SK-N-SH treated with all-trans-retinoic acid at 6 μM for 48 hours (cell line): ENCODE measurements at regions not wholly inside any gene's neighbourhood (a gene's known extent, or its start where the extent isn't known, plus 50 kb on each side); places are given as distances from the start of the nearest gene placed in this dataset.
"Not testable (repeated sequence)": the region's sequence is repeated elsewhere in the genome, so short reads cannot be mapped to it uniquely, and the experiment has no call there.

Source experiments
- ATAC-seq: fragments of 200-7000 bp; cut with Tn5 transposase; 3 replicates; pipeline ENCODE4 v1.9.1; 2020; ENCODE audit warnings: mild to moderate bottlenecking, moderate library complexity
- ARNTL ChIP-seq: fragments of 450-650 bp; formaldehyde crosslinking; IDR thresholded peaks from 2 replicates; pipeline ENCODE4 v1.5.0; 2020; ENCODE audit warnings: low read depth, mild to moderate bottlenecking, moderate library complexity, borderline replicate concordance
- BACH2 ChIP-seq: fragments of 250-450 bp; sonication (Bioruptor Pico); IDR thresholded peaks from 2 replicates; pipeline ENCODE4 v1.9.0; 2021; ENCODE audit warnings: mild to moderate bottlenecking, borderline replicate concordance
- CSDC2 ChIP-seq: fragments of 250-450 bp; sonication (Bioruptor Pico); IDR thresholded peaks from 2 replicates; pipeline ENCODE4 v1.5.0; 2020; ENCODE audit warnings: mild to moderate bottlenecking, moderate library complexity
- CSRNP3 ChIP-seq: fragments of 250-450 bp; sonication (Bioruptor Pico); IDR thresholded peaks from 2 replicates; pipeline ENCODE4 v1.5.1; 2021; ENCODE audit warnings: mild to moderate bottlenecking, moderate library complexity
- ESRRG ChIP-seq: fragments of 250-450 bp; sonication (Bioruptor Pico); IDR thresholded peaks from 2 replicates; pipeline ENCODE4 v1.6.1; 2021; ENCODE audit warnings: mild to moderate bottlenecking
- GLIS3 ChIP-seq: fragments of 250-450 bp; sonication (Bioruptor Pico); IDR thresholded peaks from 2 replicates; pipeline ENCODE4 v1.5.0; 2020; ENCODE audit warnings: mild to moderate bottlenecking, moderate library complexity
- ISL1 ChIP-seq: fragments of 250-450 bp; sonication (Bioruptor Pico); IDR thresholded peaks from 2 replicates; pipeline ENCODE4 v2.1.2; 2022; ENCODE audit warnings: mild to moderate bottlenecking, moderate library complexity
- PPARA ChIP-seq: fragments of 250-450 bp; sonication (Bioruptor Pico); IDR thresholded peaks from 2 replicates; pipeline ENCODE4 v1.5.0; 2020; ENCODE audit warnings: mild to moderate bottlenecking, borderline replicate concordance
- RARB ChIP-seq: fragments of 250-450 bp; sonication (Bioruptor Pico); IDR thresholded peaks from 2 replicates; pipeline ENCODE4 v1.8.0; 2021; ENCODE audit warnings: mild to moderate bottlenecking, moderate library complexity
- SNAI2 ChIP-seq: fragments of 250-450 bp; sonication (Bioruptor Pico); IDR thresholded peaks from 2 replicates; pipeline ENCODE4 v1.5.0; 2020; ENCODE audit warnings: mild to moderate bottlenecking, moderate library complexity
- TCF4 ChIP-seq: fragments of 250-450 bp; sonication (Bioruptor Pico); IDR thresholded peaks from 2 replicates; pipeline ENCODE4 v1.8.0; 2021; ENCODE audit warnings: mild to moderate bottlenecking, moderate library complexity, borderline replicate concordance
- TOX ChIP-seq: fragments of 250-450 bp; sonication (Bioruptor Pico); IDR thresholded peaks from 2 replicates; pipeline ENCODE4 v1.8.0; 2021; ENCODE audit warnings: mild to moderate bottlenecking, moderate library complexity, borderline replicate concordance
- ZFP3 ChIP-seq: fragments of 250-450 bp; sonication (Bioruptor Pico); IDR thresholded peaks from 2 replicates; pipeline ENCODE4 v1.5.0; 2020; ENCODE audit warnings: mild to moderate bottlenecking, moderate library complexity
- ZFP30 ChIP-seq: fragments of 450-650 bp; formaldehyde crosslinking; IDR thresholded peaks from 2 replicates; pipeline ENCODE4 v1.5.0; 2022; ENCODE audit warnings: mild to moderate bottlenecking, moderate library complexity
- ZNF565 ChIP-seq: fragments of 450-650 bp; formaldehyde crosslinking; conservative IDR thresholded peaks from 2 replicates; pipeline ENCODE4 v1.5.0; 2020; ENCODE audit warnings: low read depth, mild to moderate bottlenecking, moderate library complexity
- ZNF70 ChIP-seq: fragments of 450-650 bp; formaldehyde crosslinking; IDR thresholded peaks from 2 replicates; pipeline ENCODE4 v1.5.0; 2020; ENCODE audit warnings: mild to moderate bottlenecking, moderate library complexity
- ZNF8 ChIP-seq: fragments of 450-650 bp; formaldehyde crosslinking; IDR thresholded peaks from 2 replicates; pipeline ENCODE4 v1.5.0; 2020; ENCODE audit warnings: mild to moderate bottlenecking, moderate library complexity
- TF ChIP-seq, protein P1 (sequence below): fragments of 250-450 bp; sonication (Bioruptor Pico); IDR thresholded peaks from 2 replicates; pipeline ENCODE4 v1.5.1; 2020; ENCODE audit warnings: low read depth, mild to moderate bottlenecking, moderate library complexity
- TF ChIP-seq, protein P2 (sequence below): fragments of 250-450 bp; sonication (Bioruptor Pico); IDR thresholded peaks from 2 replicates; pipeline ENCODE4 v1.8.0; 2020; ENCODE audit warnings: mild to moderate bottlenecking, moderate library complexity, borderline replicate concordance
- TF ChIP-seq, protein P3 (sequence below): fragments of 250-450 bp; sonication (Bioruptor Pico); IDR thresholded peaks from 2 replicates; pipeline ENCODE4 v1.8.0; 2021; ENCODE audit warnings: low read depth, mild to moderate bottlenecking, moderate library complexity, borderline replicate concordance

DNA sequence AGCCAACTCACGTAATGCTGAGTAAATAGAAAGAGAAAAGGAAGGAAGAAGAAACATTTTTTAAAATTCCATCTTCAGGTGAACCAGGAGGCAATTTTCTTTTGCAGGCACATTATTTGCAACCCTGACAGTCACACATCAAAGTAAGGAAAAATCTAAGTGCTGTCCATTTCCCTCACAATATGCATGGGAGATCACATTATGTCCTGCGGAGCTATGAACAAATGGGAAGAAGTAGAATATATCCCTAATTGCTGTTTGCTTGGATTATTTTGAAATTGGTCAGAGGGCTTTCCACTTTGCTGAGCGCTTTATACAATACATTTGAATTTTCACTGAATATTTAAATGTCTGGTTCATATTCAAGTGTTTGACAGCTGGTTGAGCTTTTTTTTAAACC, 133.8 kb upstream of the API5 start (continued):
- TF ChIP-seq, protein P1, sequence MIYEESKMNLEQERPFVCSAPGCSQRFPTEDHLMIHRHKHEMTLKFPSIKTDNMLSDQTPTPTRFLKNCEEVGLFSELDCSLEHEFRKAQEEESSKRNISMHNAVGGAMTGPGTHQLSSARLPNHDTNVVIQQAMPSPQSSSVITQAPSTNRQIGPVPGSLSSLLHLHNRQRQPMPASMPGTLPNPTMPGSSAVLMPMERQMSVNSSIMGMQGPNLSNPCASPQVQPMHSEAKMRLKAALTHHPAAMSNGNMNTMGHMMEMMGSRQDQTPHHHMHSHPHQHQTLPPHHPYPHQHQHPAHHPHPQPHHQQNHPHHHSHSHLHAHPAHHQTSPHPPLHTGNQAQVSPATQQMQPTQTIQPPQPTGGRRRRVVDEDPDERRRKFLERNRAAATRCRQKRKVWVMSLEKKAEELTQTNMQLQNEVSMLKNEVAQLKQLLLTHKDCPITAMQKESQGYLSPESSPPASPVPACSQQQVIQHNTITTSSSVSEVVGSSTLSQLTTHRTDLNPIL (CRISPR knock-in tag), result no peak
- TF ChIP-seq, protein P2, sequence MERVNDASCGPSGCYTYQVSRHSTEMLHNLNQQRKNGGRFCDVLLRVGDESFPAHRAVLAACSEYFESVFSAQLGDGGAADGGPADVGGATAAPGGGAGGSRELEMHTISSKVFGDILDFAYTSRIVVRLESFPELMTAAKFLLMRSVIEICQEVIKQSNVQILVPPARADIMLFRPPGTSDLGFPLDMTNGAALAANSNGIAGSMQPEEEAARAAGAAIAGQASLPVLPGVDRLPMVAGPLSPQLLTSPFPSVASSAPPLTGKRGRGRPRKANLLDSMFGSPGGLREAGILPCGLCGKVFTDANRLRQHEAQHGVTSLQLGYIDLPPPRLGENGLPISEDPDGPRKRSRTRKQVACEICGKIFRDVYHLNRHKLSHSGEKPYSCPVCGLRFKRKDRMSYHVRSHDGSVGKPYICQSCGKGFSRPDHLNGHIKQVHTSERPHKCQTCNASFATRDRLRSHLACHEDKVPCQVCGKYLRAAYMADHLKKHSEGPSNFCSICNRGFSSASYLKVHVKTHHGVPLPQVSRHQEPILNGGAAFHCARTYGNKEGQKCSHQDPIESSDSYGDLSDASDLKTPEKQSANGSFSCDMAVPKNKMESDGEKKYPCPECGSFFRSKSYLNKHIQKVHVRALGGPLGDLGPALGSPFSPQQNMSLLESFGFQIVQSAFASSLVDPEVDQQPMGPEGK (CRISPR knock-in tag), result no peak
- TF ChIP-seq CSRNP3 (CRISPR knock-in tag) (no peak), ZNF8 (CRISPR knock-in tag) (no peak), ZNF70 (CRISPR knock-in tag) (no peak)

DNA sequence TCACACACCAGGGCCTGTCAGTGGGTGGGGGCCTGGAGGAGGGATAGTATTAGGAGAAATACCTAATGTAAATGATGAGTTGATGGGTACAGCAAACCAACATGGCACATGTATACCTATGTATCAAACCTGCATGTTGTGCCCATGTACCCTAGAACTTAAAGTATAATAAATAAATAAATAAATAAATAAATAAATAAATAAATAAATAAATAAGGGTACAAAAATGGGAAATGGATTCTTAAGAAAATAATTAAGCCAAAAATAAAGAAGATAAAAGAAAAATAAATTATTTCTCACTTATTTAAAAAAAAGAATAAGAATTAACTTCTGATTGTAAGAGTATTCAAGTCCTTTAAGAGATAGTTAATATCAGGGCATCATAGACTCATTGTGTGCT, 117.3 kb upstream of the API5 start:
- ATAC-seq, result not testable (repeated sequence)

DNA sequence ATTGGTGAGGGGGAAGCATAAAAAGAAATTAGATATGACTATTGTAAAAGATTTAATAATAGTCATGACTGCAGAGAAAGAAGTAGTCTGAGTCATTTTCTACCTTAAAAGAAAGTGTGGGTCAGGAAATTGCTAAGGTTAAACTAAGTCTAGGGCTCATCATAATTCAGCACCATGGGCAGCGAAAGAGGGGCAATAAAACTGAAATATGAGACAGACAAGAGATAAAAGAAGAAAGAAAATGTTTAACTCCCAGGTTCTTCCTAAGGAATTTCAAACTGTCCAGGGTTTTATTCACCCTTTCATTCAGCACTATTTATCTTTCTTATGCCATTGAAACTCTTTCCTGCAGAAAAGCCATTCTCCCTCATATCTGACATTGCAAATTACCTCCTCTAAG, 114.4 kb upstream of the API5 start:
- no peak for ATAC-seq
- TF ChIP-seq ZFP30 (CRISPR knock-in tag) (no peak), RARB (CRISPR knock-in tag) (no peak), CSDC2 (CRISPR knock-in tag) (no peak), ZNF565 (CRISPR knock-in tag) (no peak), ZNF8 (CRISPR knock-in tag) (no peak), GLIS3 (CRISPR knock-in tag) (no peak), SNAI2 (CRISPR knock-in tag) (no peak), PPARA (CRISPR knock-in tag) (no peak)
- TF ChIP-seq, protein P3, sequence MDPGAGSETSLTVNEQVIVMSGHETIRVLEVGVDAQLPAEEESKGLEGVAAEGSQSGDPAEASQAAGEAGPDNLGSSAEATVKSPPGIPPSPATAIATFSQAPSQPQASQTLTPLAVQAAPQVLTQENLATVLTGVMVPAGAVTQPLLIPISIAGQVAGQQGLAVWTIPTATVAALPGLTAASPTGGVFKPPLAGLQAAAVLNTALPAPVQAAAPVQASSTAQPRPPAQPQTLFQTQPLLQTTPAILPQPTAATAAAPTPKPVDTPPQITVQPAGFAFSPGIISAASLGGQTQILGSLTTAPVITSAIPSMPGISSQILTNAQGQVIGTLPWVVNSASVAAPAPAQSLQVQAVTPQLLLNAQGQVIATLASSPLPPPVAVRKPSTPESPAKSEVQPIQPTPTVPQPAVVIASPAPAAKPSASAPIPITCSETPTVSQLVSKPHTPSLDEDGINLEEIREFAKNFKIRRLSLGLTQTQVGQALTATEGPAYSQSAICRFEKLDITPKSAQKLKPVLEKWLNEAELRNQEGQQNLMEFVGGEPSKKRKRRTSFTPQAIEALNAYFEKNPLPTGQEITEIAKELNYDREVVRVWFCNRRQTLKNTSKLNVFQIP (CRISPR knock-in tag), result no peak

- TF ChIP-seq TOX (CRISPR knock-in tag), result no peak
- TF ChIP-seq ZNF8 (CRISPR knock-in tag), result no peak
- TF ChIP-seq ESRRG, result no peak
- TF ChIP-seq, protein P2 (CRISPR knock-in tag), result no peak
- TF ChIP-seq PPARA (CRISPR knock-in tag), result no peak
- no peak for TF ChIP-seq ZNF565 (CRISPR knock-in tag)
- TF ChIP-seq ARNTL (CRISPR knock-in tag), result no peak
- TF ChIP-seq ZFP3 (CRISPR knock-in tag), result no peak
- no peak for TF ChIP-seq TCF4 (CRISPR knock-in tag)
- TF ChIP-seq, protein P1 (CRISPR knock-in tag), result no peak
- no peak for TF ChIP-seq ISL1 (CRISPR knock-in tag)
- TF ChIP-seq BACH2 (CRISPR knock-in tag), result no peak
- no peak for TF ChIP-seq CSRNP3 (CRISPR knock-in tag)
- no peak for TF ChIP-seq RARB (CRISPR knock-in tag)
- ATAC-seq, result no peak
Observed at GRCh38 chr11:43200031-43200430, 111.8 kb upstream of the API5 start.
